ENCODE measurements at regions not wholly inside any gene's neighbourhood (a gene's known extent, or its start where the extent isn't known, plus 50 kb on each side); places are given as distances from the start of the nearest gene placed in this dataset.

- DNase-seq (ENCODE audit: insufficient read length, low spot score) (no peak), FAIRE-seq (no peak)
- TF ChIP-seq POLR2AphosphoS5 (IDR thresholded peaks at IDR 0.05; ENCODE audit: low read depth, low read length) (no peak), TAF1 (IDR thresholded peaks at IDR 0.05; ENCODE audit: low read depth, low read length) (no peak)
Observed at GRCh38 chr2:217710211-217710765, 292.5 kb downstream of the TNS1 start.

GRCh38 chr2:217709478-217710210 lies 293.2 kb downstream of the TNS1 start:
- no peak for TF ChIP-seq POLR2AphosphoS5 (IDR thresholded peaks at IDR 0.05; ENCODE audit: low read depth, low read length)
- TF ChIP-seq SPI1 (IDR thresholded peaks at IDR 0.05; ENCODE audit: low read depth, low read length), result no peak
- TF ChIP-seq POLR2A (IDR thresholded peaks at IDR 0.05; ENCODE audit: low read depth, low read length), result no peak
- TF ChIP-seq TAF1 (IDR thresholded peaks at IDR 0.05; ENCODE audit: low read depth, low read length), result no peak
- no peak for TF ChIP-seq PAX5 (IDR thresholded peaks at IDR 0.05; ENCODE audit: insufficient read depth, low read length, severe bottlenecking)
- TF ChIP-seq POU2F2 (IDR thresholded peaks at IDR 0.05; ENCODE audit: low read depth, low read length), result no peak
- no peak for FAIRE-seq
- DNase-seq (ENCODE audit: insufficient read length, low spot score), result no peak

GRCh38 chr2:217707131-217707611 lies 295.6 kb downstream of the TNS1 start:
- TF ChIP-seq POU2F2 (IDR thresholded peaks at IDR 0.05; ENCODE audit: low read depth, low read length) (no peak), POLR2AphosphoS5 (IDR thresholded peaks at IDR 0.05; ENCODE audit: low read depth, low read length) (no peak), TAF1 (IDR thresholded peaks at IDR 0.05; ENCODE audit: low read depth, low read length) (no peak), POLR2A (IDR thresholded peaks at IDR 0.05; ENCODE audit: low read depth, low read length) (no peak), SPI1 (IDR thresholded peaks at IDR 0.05; ENCODE audit: low read depth, low read length) (no peak), PAX5 (IDR thresholded peaks at IDR 0.05; ENCODE audit: insufficient read depth, low read length, severe bottlenecking) (no peak)
- FAIRE-seq (no peak), DNase-seq (ENCODE audit: insufficient read length, low spot score) (no peak)

- FAIRE-seq, result no peak
- TF ChIP-seq POU2F2 (IDR thresholded peaks at IDR 0.05; ENCODE audit: low read depth, low read length) (no peak), TAF1 (IDR thresholded peaks at IDR 0.05; ENCODE audit: low read depth, low read length) (no peak), POLR2A (IDR thresholded peaks at IDR 0.05; ENCODE audit: low read depth, low read length) (no peak), PAX5 (IDR thresholded peaks at IDR 0.05; ENCODE audit: insufficient read depth, low read length, severe bottlenecking) (no peak), SPI1 (IDR thresholded peaks at IDR 0.05; ENCODE audit: low read depth, low read length) (no peak), POLR2AphosphoS5 (IDR thresholded peaks at IDR 0.05; ENCODE audit: low read depth, low read length) (no peak)
- no peak for DNase-seq (ENCODE audit: insufficient read length, low spot score)
Observed at GRCh38 chr2:217706513-217706912, 296.3 kb downstream of the TNS1 start.

- FAIRE-seq, result no peak
- no peak for DNase-seq (ENCODE audit: insufficient read length, low spot score)
- TF ChIP-seq POU2F2 (IDR thresholded peaks at IDR 0.05; ENCODE audit: low read depth, low read length) (no peak), POLR2AphosphoS5 (IDR thresholded peaks at IDR 0.05; ENCODE audit: low read depth, low read length) (no peak), SPI1 (IDR thresholded peaks at IDR 0.05; ENCODE audit: low read depth, low read length) (no peak), PAX5 (IDR thresholded peaks at IDR 0.05; ENCODE audit: insufficient read depth, low read length, severe bottlenecking) (no peak), POLR2A (IDR thresholded peaks at IDR 0.05; ENCODE audit: low read depth, low read length) (no peak), TAF1 (IDR thresholded peaks at IDR 0.05; ENCODE audit: low read depth, low read length) (no peak)
Observed at GRCh38 chr2:217706095-217706494, 296.7 kb downstream of the TNS1 start.

- no peak for FAIRE-seq
- no peak for TF ChIP-seq POLR2AphosphoS5 (IDR thresholded peaks at IDR 0.05; ENCODE audit: low read depth, low read length)
- TF ChIP-seq POU2F2 (IDR thresholded peaks at IDR 0.05; ENCODE audit: low read depth, low read length), result no peak
- TF ChIP-seq SPI1 (IDR thresholded peaks at IDR 0.05; ENCODE audit: low read depth, low read length), result no peak
- TF ChIP-seq TAF1 (IDR thresholded peaks at IDR 0.05; ENCODE audit: low read depth, low read length), result no peak
- no peak for TF ChIP-seq POLR2A (IDR thresholded peaks at IDR 0.05; ENCODE audit: low read depth, low read length)
- no peak for TF ChIP-seq PAX5 (IDR thresholded peaks at IDR 0.05; ENCODE audit: insufficient read depth, low read length, severe bottlenecking)
- DNase-seq (ENCODE audit: insufficient read length, low spot score), result no peak
Observed at GRCh38 chr2:217705461-217705860, 297.3 kb downstream of the TNS1 start.

GRCh38 chr2:217703999-217704398 lies 298.8 kb downstream of the TNS1 start:
- DNase-seq (ENCODE audit: insufficient read length, low spot score) (no peak), FAIRE-seq (no peak)
- no peak for TF ChIP-seq POU2F2 (IDR thresholded peaks at IDR 0.05; ENCODE audit: low read depth, low read length)
- TF ChIP-seq TAF1 (IDR thresholded peaks at IDR 0.05; ENCODE audit: low read depth, low read length), result no peak
- TF ChIP-seq PAX5 (IDR thresholded peaks at IDR 0.05; ENCODE audit: insufficient read depth, low read length, severe bottlenecking), result no peak
- TF ChIP-seq POLR2A (IDR thresholded peaks at IDR 0.05; ENCODE audit: low read depth, low read length), result no peak
- TF ChIP-seq SPI1 (IDR thresholded peaks at IDR 0.05; ENCODE audit: low read depth, low read length), result no peak
- TF ChIP-seq POLR2AphosphoS5 (IDR thresholded peaks at IDR 0.05; ENCODE audit: low read depth, low read length), result no peak

- DNase-seq (ENCODE audit: insufficient read length, low spot score) (no peak), FAIRE-seq (no peak)
- TF ChIP-seq TAF1 (IDR thresholded peaks at IDR 0.05; ENCODE audit: low read depth, low read length), result no peak
- TF ChIP-seq SPI1 (IDR thresholded peaks at IDR 0.05; ENCODE audit: low read depth, low read length), result no peak
- no peak for TF ChIP-seq POLR2AphosphoS5 (IDR thresholded peaks at IDR 0.05; ENCODE audit: low read depth, low read length)
- no peak for TF ChIP-seq POU2F2 (IDR thresholded peaks at IDR 0.05; ENCODE audit: low read depth, low read length)
- no peak for TF ChIP-seq PAX5 (IDR thresholded peaks at IDR 0.05; ENCODE audit: insufficient read depth, low read length, severe bottlenecking)
- no peak for TF ChIP-seq POLR2A (IDR thresholded peaks at IDR 0.05; ENCODE audit: low read depth, low read length)
Observed at GRCh38 chr2:217703102-217703501, 299.7 kb downstream of the TNS1 start.

- DNase-seq (ENCODE audit: insufficient read length, low spot score) (no peak), FAIRE-seq (no peak)
- no peak for TF ChIP-seq TAF1 (IDR thresholded peaks at IDR 0.05; ENCODE audit: low read depth, low read length)
- no peak for TF ChIP-seq SPI1 (IDR thresholded peaks at IDR 0.05; ENCODE audit: low read depth, low read length)
- no peak for TF ChIP-seq POLR2A (IDR thresholded peaks at IDR 0.05; ENCODE audit: low read depth, low read length)
- no peak for TF ChIP-seq PAX5 (IDR thresholded peaks at IDR 0.05; ENCODE audit: insufficient read depth, low read length, severe bottlenecking)
- TF ChIP-seq POLR2AphosphoS5 (IDR thresholded peaks at IDR 0.05; ENCODE audit: low read depth, low read length), result no peak
- no peak for TF ChIP-seq POU2F2 (IDR thresholded peaks at IDR 0.05; ENCODE audit: low read depth, low read length)
Observed at GRCh38 chr2:217701622-217702021, 301.2 kb downstream of the TNS1 start.
